ENCODE measurements at regions not wholly inside any gene's neighbourhood (a gene's known extent, or its start where the extent isn't known, plus 50 kb on each side); places are given as distances from the start of the nearest gene placed in this dataset.
"Not testable (repeated sequence)": the region's sequence is repeated elsewhere in the genome, so short reads cannot be mapped to it uniquely, and the experiment has no call there.

- no peak for DNase-seq
These were observed 279.6 kb downstream of the PCDH20 start for GRCh38 chr13:61136093-61136492.

- DNase-seq: no peak
These were observed 280.1 kb downstream of the PCDH20 start for GRCh38 chr13:61135583-61135982.

- DNase-seq: peak; percentile 63
These were observed 286.6 kb downstream of the PCDH20 start for GRCh38 chr13:61128850-61129645.

- no peak for DNase-seq
These were observed 291.9 kb downstream of the PCDH20 start for GRCh38 chr13:61123538-61124289.

- DNase-seq: no peak
These were observed 302.4 kb downstream of the PCDH20 start for GRCh38 chr13:61113140-61113658.

- no peak for DNase-seq
These were observed 304.1 kb downstream of the PCDH20 start for GRCh38 chr13:61111529-61111928.

- DNase-seq: no peak
These were observed 304.9 kb downstream of the PCDH20 start for GRCh38 chr13:61110732-61111131.

- no peak for DNase-seq
These were observed 305.9 kb downstream of the PCDH20 start for GRCh38 chr13:61109741-61110140.

GRCh38 chr13:61107989-61108388, 307.7 kb downstream of the PCDH20 start:
- DNase-seq: no peak

GRCh38 chr13:61095885-61096284, 319.8 kb downstream of the PCDH20 start:
- DNase-seq: no peak

- no peak for DNase-seq
These were observed 320.8 kb downstream of the PCDH20 start for GRCh38 chr13:61094865-61095264.

GRCh38 chr13:61089894-61090293, 325.8 kb downstream of the PCDH20 start:
- DNase-seq: not testable (repeated sequence)

GRCh38 chr13:61086087-61086486, 329.6 kb downstream of the PCDH20 start:
- DNase-seq: no peak

- DNase-seq: no peak
These were observed 330.7 kb downstream of the PCDH20 start for GRCh38 chr13:61084988-61085387.

- no peak for DNase-seq
These were observed 336.5 kb downstream of the PCDH20 start for GRCh38 chr13:61078976-61079770.

- no peak for DNase-seq
These were observed 363.5 kb downstream of the PCDH20 start for GRCh38 chr13:61052175-61052574.

- no peak for DNase-seq
These were observed 370.4 kb downstream of the PCDH20 start for GRCh38 chr13:61045251-61045650.

- DNase-seq: no peak
These were observed 375.5 kb downstream of the PCDH20 start for GRCh38 chr13:61040181-61040580.

GRCh38 chr13:61039302-61039701, 376.3 kb downstream of the PCDH20 start:
- no peak for DNase-seq

- DNase-seq: no peak
These were observed 378.9 kb downstream of the PCDH20 start for GRCh38 chr13:61036715-61037114.

GRCh38 chr13:61030445-61030844, 385.2 kb downstream of the PCDH20 start:
- DNase-seq: peak; percentile 89

GRCh38 chr13:61029064-61029463, 386.6 kb downstream of the PCDH20 start:
- DNase-seq: peak; percentile 36

- no peak for DNase-seq
These were observed 391.6 kb downstream of the PCDH20 start for GRCh38 chr13:61024046-61024445.
